GM12891 (cell line): ENCODE measurements at regions not wholly inside any gene's neighbourhood (a gene's known extent, or its start where the extent isn't known, plus 50 kb on each side); places are given as distances from the start of the nearest gene placed in this dataset.

ENCODE experiments used
- POLR2A ChIP-seq: IDR thresholded peaks from 2 replicates; pipeline ENCODE4 v1.6.1; 2011; ENCODE audit warnings: low read depth, low read length, control low read depth
- POLR2AphosphoS5 ChIP-seq: IDR thresholded peaks from 2 replicates; pipeline ENCODE4 v1.6.1; 2011; ENCODE audit warnings: low read depth, low read length, control low read depth
- TAF1 ChIP-seq: IDR thresholded peaks from 2 replicates; pipeline ENCODE4 v1.6.1; 2011; ENCODE audit warnings: low read depth, low read length, control low read depth

DNA sequence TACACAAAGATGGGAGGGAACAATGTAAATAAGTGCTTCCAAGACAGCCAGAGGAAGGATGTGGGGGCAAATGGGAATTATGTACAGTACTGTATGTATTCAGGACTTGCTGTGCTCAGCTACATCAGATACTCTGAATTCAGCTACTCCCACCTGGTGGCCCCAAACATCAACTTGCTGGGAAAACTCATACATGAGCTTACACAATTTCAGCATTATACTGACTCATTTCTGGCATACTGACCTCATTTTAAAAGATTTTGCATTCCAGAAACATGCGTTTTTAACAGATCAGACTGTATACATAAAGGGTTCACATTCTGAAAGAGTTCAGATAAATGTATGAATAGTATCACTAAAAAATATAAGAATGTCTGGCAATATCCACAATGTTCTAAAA is 59.7 kb downstream of the GPX5 start:
- TF ChIP-seq POLR2A (no peak), TAF1 (no peak), POLR2AphosphoS5 (no peak)
